ENCODE measurements at regions not wholly inside any gene's neighbourhood (a gene's known extent, or its start where the extent isn't known, plus 50 kb on each side); places are given as distances from the start of the nearest gene placed in this dataset.

DNA sequence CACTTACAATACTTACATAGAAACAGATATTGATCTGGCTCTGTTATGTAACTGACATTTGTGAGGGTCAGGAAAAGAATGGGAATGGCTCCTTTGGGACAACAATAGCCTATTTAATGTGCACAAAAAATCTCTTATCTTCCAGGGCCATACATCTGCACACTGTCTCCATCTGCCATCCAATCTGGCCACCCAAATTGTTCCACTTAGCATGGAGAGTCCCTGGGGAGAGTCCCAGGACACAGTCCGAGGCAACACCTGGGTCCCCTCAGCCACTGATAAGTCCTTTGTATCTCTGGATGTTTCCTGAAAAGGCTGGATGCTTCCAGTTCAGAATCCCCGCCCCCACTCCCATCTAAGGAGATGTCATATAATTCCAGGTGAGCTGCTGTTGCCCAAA lies 274.2 kb upstream of the NCKAP5 start:
- DNase-seq (ENCODE audit: low read depth, low spot score), result no peak
- Mint-ChIP-seq H3K4me3 (no peak overlapping the region), H3K27ac (ENCODE audit: unreplicated experiment) (no peak overlapping the region), H3K9me3 (no peaks in the 10 kb centered on the region), H3K36me3 (ENCODE audit: low read depth) (no peaks in the 10 kb centered on the region), H3K4me1 (peaks cover 30% of the 10 kb centered on the region), H3K27me3 (ENCODE audit: low read depth) (no peaks in the 10 kb centered on the region)
- TF ChIP-seq, protein P1, sequence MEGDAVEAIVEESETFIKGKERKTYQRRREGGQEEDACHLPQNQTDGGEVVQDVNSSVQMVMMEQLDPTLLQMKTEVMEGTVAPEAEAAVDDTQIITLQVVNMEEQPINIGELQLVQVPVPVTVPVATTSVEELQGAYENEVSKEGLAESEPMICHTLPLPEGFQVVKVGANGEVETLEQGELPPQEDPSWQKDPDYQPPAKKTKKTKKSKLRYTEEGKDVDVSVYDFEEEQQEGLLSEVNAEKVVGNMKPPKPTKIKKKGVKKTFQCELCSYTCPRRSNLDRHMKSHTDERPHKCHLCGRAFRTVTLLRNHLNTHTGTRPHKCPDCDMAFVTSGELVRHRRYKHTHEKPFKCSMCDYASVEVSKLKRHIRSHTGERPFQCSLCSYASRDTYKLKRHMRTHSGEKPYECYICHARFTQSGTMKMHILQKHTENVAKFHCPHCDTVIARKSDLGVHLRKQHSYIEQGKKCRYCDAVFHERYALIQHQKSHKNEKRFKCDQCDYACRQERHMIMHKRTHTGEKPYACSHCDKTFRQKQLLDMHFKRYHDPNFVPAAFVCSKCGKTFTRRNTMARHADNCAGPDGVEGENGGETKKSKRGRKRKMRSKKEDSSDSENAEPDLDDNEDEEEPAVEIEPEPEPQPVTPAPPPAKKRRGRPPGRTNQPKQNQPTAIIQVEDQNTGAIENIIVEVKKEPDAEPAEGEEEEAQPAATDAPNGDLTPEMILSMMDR (conservative IDR thresholded peaks at IDR 0.05), result no peak

DNA sequence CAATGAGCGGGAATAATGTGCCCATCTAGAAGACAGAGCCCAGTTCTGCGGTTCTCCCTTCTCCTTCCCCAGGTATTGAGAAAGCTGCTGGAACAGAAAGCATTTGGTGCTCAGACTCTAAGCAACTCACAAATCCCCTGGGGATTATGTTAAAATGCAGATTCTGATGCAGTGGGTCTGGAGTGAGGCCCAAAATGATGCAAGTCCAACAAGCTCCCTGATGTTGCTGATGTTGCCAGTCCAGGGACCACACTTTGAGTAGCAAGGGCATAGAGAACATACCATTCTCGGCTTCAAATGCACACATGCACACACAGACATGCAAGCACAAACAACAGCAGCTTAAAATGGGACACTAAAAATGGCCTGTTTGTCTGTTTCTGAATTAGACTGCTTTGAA lies 274.8 kb upstream of the NCKAP5 start:
- Mint-ChIP-seq H3K27ac (ENCODE audit: unreplicated experiment) (no peak overlapping the region), H3K27me3 (ENCODE audit: low read depth) (no peaks in the 10 kb centered on the region), H3K9me3 (no peaks in the 10 kb centered on the region), H3K4me3 (no peak overlapping the region), H3K4me1 (peaks cover 25% of the 10 kb centered on the region), H3K36me3 (ENCODE audit: low read depth) (no peaks in the 10 kb centered on the region)
- no peak for DNase-seq (ENCODE audit: low read depth, low spot score)
- TF ChIP-seq, protein P1 (conservative IDR thresholded peaks at IDR 0.05), result no peak

DNA sequence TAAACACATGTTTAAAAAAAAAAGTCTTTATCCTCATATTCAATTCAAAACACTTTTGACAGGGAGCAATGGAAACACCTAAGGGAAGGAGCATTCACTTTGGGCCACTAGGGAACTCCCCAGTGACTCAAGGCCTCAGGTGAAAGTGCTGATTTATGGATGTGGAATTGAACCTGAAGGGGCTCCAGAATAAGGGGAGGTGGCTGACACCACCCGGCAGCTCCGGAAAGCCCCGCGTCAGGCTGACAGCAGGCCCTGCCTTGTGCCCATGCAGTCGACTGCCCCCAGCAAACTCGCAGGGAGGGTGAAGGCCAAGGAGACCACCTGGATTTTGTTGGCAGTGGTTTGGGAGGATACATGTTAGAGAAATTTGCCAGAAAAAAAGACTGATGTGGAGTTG lies 275.3 kb upstream of the NCKAP5 start:
- peaks cover 25% of the 10 kb centered on the region for H3K4me1 Mint-ChIP-seq
- TF ChIP-seq, protein P1 (conservative IDR thresholded peaks at IDR 0.05), result no peak
- H3K36me3 Mint-ChIP-seq (ENCODE audit: low read depth), result no peaks in the 10 kb centered on the region
- no peak overlapping the region for H3K4me3 Mint-ChIP-seq
- H3K27me3 Mint-ChIP-seq (ENCODE audit: low read depth), result no peaks in the 10 kb centered on the region
- H3K9me3 Mint-ChIP-seq, result no peaks in the 10 kb centered on the region
- H3K27ac Mint-ChIP-seq (ENCODE audit: unreplicated experiment), result no peak overlapping the region
- no peak for DNase-seq (ENCODE audit: low read depth, low spot score)

DNA sequence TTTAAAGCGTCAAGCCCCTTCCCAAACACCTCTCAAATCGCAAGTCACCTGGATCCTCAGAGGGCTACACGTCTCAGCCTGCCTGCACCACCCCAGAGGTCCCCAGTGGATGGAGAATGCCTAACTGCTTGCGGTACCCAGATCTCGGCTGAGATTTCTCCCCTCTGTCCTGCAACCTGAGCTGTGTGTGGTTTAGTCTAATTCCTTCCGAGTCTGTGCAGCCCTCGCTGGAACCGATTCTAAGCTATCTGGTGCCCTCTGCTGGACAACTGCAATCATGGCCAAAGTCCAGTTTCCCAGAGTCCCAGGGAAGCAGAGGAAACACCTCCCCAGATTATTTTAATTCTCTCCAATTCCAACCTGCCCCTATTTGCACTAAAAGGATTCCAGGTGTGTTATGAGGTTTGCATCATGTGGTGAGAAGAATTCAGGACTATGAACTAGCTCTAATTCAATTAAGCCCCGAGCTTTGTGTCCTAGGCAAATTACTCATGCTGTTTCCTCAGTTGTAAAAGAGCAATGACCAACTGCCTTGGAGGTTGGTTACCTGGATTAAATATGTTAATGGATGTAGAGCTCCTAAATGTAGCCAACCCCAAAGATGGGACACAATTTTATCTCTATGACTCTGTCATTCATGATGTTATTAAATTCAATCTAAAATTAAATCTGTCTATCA lies 276.1 kb upstream of the NCKAP5 start:
- peak; percentile 85 for DNase-seq (ENCODE audit: low read depth, low spot score)
- Mint-ChIP-seq H3K27me3 (ENCODE audit: low read depth) (no peaks in the 10 kb centered on the region), H3K4me1 (peaks cover 25% of the 10 kb centered on the region), H3K27ac (ENCODE audit: unreplicated experiment) (no peak overlapping the region), H3K9me3 (no peaks in the 10 kb centered on the region), H3K36me3 (ENCODE audit: low read depth) (no peaks in the 10 kb centered on the region), H3K4me3 (no peak overlapping the region)
- TF ChIP-seq, protein P1 (conservative IDR thresholded peaks at IDR 0.05), result peak; percentile 91

DNA sequence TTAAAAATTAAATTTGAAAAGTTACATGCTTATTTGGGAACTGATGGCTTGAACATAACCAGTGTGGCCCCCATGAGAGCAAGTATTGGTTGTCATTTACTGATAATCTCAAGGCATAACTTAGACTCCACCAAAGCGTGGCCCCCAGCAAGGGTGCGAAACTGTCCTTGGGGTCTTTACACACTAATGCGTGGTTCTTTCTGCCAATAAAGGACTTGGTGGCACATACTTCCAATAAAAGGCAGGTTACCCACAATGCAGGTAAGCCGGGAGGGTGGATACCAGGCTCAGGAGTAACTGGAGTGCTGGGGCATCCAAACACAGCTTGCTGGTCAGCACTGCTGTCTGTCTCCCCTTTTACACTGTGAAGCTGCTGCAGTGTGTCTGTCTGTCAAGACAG lies 278.2 kb upstream of the NCKAP5 start:
- Mint-ChIP-seq H3K27ac (ENCODE audit: unreplicated experiment) (no peak overlapping the region), H3K27me3 (ENCODE audit: low read depth) (no peaks in the 10 kb centered on the region), H3K4me1 (peaks cover 25% of the 10 kb centered on the region), H3K36me3 (ENCODE audit: low read depth) (no peaks in the 10 kb centered on the region), H3K4me3 (no peak overlapping the region), H3K9me3 (no peaks in the 10 kb centered on the region)
- no peak for DNase-seq (ENCODE audit: low read depth, low spot score)
- TF ChIP-seq, protein P1 (conservative IDR thresholded peaks at IDR 0.05), result no peak

All from neural crest cell (in vitro differentiated cells).